ENCODE measurements at regions not wholly inside any gene's neighbourhood (a gene's known extent, or its start where the extent isn't known, plus 50 kb on each side); places are given as distances from the start of the nearest gene placed in this dataset.

GRCh38 chr3:15934389-15935195, 136.8 kb upstream of the ANKRD28 start:
- BruUV-seq (replicated peaks), result no TSS peak

More at GRCh38 chr3:15934389-15935195, 136.8 kb upstream of the ANKRD28 start:
- Histone ChIP-seq H2AFZ (replicated peaks; ENCODE audit: low read length, poor library complexity) (no peak overlapping the region), H3K4me3 (ENCODE audit: insufficient read depth, low read depth, low read length) (no peak overlapping the region), H3K14ac (replicated peaks; ENCODE audit: low read depth, low read length) (no peak overlapping the region), H3K56ac (ENCODE audit: extremely low read depth, insufficient read depth, low read length) (no peak overlapping the region), H4K91ac (ENCODE audit: insufficient read depth, low read depth, low read length) (no peak overlapping the region), H2BK5ac (ENCODE audit: low read depth, low read length, poor library complexity, severe bottlenecking) (no peak overlapping the region), H2BK20ac (ENCODE audit: low read depth, low read length) (no peak overlapping the region), H3K9ac (ENCODE audit: low read depth, low read length) (no peak overlapping the region), H3K27ac (ENCODE audit: insufficient read depth, low read length) (peak overlapping the region; percentile 9; the same call in 1 of the 2 replicates), H3K4me1 (ENCODE audit: control insufficient read depth, insufficient read depth, low read length) (peaks cover 9% of the 10 kb centered on the region; the same call in 1 of the 2 replicates), H3K27me3 (ENCODE audit: control insufficient read depth, insufficient read depth, low read length) (no peaks in the 10 kb centered on the region), H3K9me1 (ENCODE audit: insufficient read depth, low read length) (no peaks in the 10 kb centered on the region), H3K4ac (ENCODE audit: low read depth, low read length) (no peak overlapping the region), H3K4me2 (ENCODE audit: low read depth, low read length) (no peak overlapping the region), H2BK120ac (ENCODE audit: low read depth, low read length) (no peak overlapping the region), H3K23ac (ENCODE audit: low read depth, low read length) (0 out of 2 replicates have a peak overlapping the region, but pooled peaks have one; percentile 13), H3K18ac (ENCODE audit: low read depth, low read length) (no peak overlapping the region), H4K8ac (ENCODE audit: low read depth in 2 of 2, low read length in 2 of 2) (peak overlapping the region in 1 of 2 experiments; percentile 16; a peak in 1 of 4 replicates), H2BK15ac (ENCODE audit: low read depth, low read length) (no peak overlapping the region; the same call in 2 of the 3 replicates), H3K9me3 (ENCODE audit: control insufficient read depth, insufficient read depth, low read length) (no peaks in the 10 kb centered on the region), H2AK5ac (ENCODE audit: low read depth, low read length) (no peak overlapping the region), H4K5ac (ENCODE audit: low read depth, low read length) (no peak overlapping the region), H4K20me1 (ENCODE audit: insufficient read depth, low read length) (no peaks in the 10 kb centered on the region), H3K36me3 (ENCODE audit: control insufficient read depth, insufficient read depth, low read length) (no peaks in the 10 kb centered on the region), H2AK9ac (replicated peaks; ENCODE audit: low read depth, low read length, poor library complexity) (no peak overlapping the region), H3K79me1 (ENCODE audit: low read depth in 1 of 2, low read length in 2 of 2) (no peaks in the 10 kb centered on the region)
- TF ChIP-seq CTCF (conservative IDR thresholded peaks at IDR 0.05; ENCODE audit: low read depth, low read length) (no peak), NFE2L2 (IDR thresholded peaks at IDR 0.05; ENCODE audit: low read depth, low read length) (no peak)
- intact Hi-C loops (cut with micrococcal nuclease), result loop anchor here (5.0 kb wide), 1 partner anchor 48 kb away; no protein-coding TSS in a partner anchor
- dilution Hi-C loops (cut with HindIII; ENCODE audit: low sequenced_read_pairs, unreplicated experiment), result no loop called here
- ChIA-PET POLR2A (ENCODE audit: unreplicated experiment) (no interaction called here), CTCF (no interaction called here)
- 80% methylated on average over 3 of the region's 6 CpGs; no CpG with 5 or more reads in 1 of the 2 experiments for WGBS, 2 experiments (ENCODE audit: extremely low coverage in 2 of 2, insufficient read length in 1 of 2)
- DNase-seq (peak; percentile 37), ATAC-seq (ENCODE audit: low read depth) (peak; percentile 38; the same call in 1 of the 2 replicates)
- in situ Hi-C loops (cut with MboI; ENCODE audit: low sequenced_read_pairs), result no loop called here

Data from IMR-90 (cell line).